AG09309 (cell line): ENCODE measurements at regions not wholly inside any gene's neighbourhood (a gene's known extent, or its start where the extent isn't known, plus 50 kb on each side); places are given as distances from the start of the nearest gene placed in this dataset.

Source experiments
- DNase-seq: peaks from one replicate; pipeline ENCODE4 v3.0.0-alpha.2; 2010; ENCODE audit warnings: low read depth
- H3K4me3 ChIP-seq: 2 replicates; pipeline ENCODE4 v1.5.1; 2011; ENCODE audit warnings: mild to moderate bottlenecking, low read depth, low read length, moderate library complexity; ENCODE audit not compliant: control insufficient read depth
- CTCF ChIP-seq: IDR thresholded peaks from 2 replicates; pipeline ENCODE4 v1.5.1; 2011; ENCODE audit warnings: mild to moderate bottlenecking, low read depth, low read length, inconsistent platforms; ENCODE audit not compliant: insufficient read depth, control insufficient read depth; ENCODE audit errors: missing control alignments

GRCh38 chr12:29970501-29970900, 186.8 kb upstream of the TMTC1 start:
- DNase-seq = no peak
- no peak for TF ChIP-seq CTCF
- H3K4me3 ChIP-seq = no peak overlapping the region

- TF ChIP-seq CTCF = no peak
- no peak overlapping the region for H3K4me3 ChIP-seq
- DNase-seq = no peak
Measured at GRCh38 chr12:29962276-29963035, 178.7 kb upstream of the TMTC1 start.

- H3K4me3 ChIP-seq = no peak overlapping the region
- no peak for DNase-seq
- no peak for TF ChIP-seq CTCF
Measured at GRCh38 chr12:29961231-29961630, 177.5 kb upstream of the TMTC1 start.

GRCh38 chr12:29960122-29960521, 176.4 kb upstream of the TMTC1 start:
- no peak for TF ChIP-seq CTCF
- H3K4me3 ChIP-seq = no peak overlapping the region
- DNase-seq = no peak

GRCh38 chr12:29957835-29958234, 174.1 kb upstream of the TMTC1 start:
- no peak for TF ChIP-seq CTCF
- no peak overlapping the region for H3K4me3 ChIP-seq
- DNase-seq = no peak

GRCh38 chr12:29945904-29946303, 162.2 kb upstream of the TMTC1 start:
- no peak overlapping the region for H3K4me3 ChIP-seq
- DNase-seq = no peak
- TF ChIP-seq CTCF = no peak
